Thymus (tissue), 11 donors: ENCODE measurements at regions not wholly inside any gene's neighbourhood (a gene's known extent, or its start where the extent isn't known, plus 50 kb on each side); places are given as distances from the start of the nearest gene placed in this dataset.
A peak's percentile ranks its signal among the peaks of the same experiment; 100 is the strongest.

Experiments used
- DNase-seq, 9 donors: peaks; one replicate each; pipeline ENCODE4 v3.0.0-alpha.2; 2013; ENCODE audit warnings: low spot score in 9 of 9, low read depth in 6 of 9, missing footprints in 1 of 9
- H3K27ac ChIP-seq, 2 donors: one replicate each; pipeline ENCODE4 v1.5.1; 2013; ENCODE audit warnings: control low read depth in 1 of 2, low read depth in 1 of 2, low read length in 1 of 2, mild to moderate bottlenecking in 1 of 2, moderate library complexity in 1 of 2
- H3K27me3 ChIP-seq, 2 donors: one replicate each; pipeline ENCODE4 v1.5.1; 2013; ENCODE audit warnings: low read length in 1 of 2; ENCODE audit not compliant: control insufficient read depth in 2 of 2, insufficient read depth in 1 of 2
- H3K36me3 ChIP-seq, 2 donors: one replicate each; pipeline ENCODE4 v1.5.1; 2013; ENCODE audit warnings: low read length in 1 of 2, mild to moderate bottlenecking in 1 of 2, moderate library complexity in 1 of 2; ENCODE audit not compliant: control insufficient read depth in 2 of 2, insufficient read depth in 2 of 2
- H3K4me1 ChIP-seq, 2 donors: one replicate each; pipeline ENCODE4 v1.5.1; 2013; ENCODE audit warnings: low read length in 2 of 2; ENCODE audit not compliant: control insufficient read depth in 2 of 2, insufficient read depth in 2 of 2
- H3K4me3 ChIP-seq, 2 donors: one replicate each; pipeline ENCODE4 v1.5.1; 2013; ENCODE audit warnings: low read length in 2 of 2, control low read depth in 1 of 2, mild to moderate bottlenecking in 1 of 2
- H3K9me3 ChIP-seq, 2 donors: one replicate each; pipeline ENCODE4 v1.5.1; 2013; ENCODE audit warnings: low read length in 1 of 2, mild to moderate bottlenecking in 1 of 2; ENCODE audit not compliant: control insufficient read depth in 2 of 2, insufficient read depth in 1 of 2
- WGBS: extraction: QIAGEN DNeasy Blood & Tissue Kit; methylation state at CpG from one replicate; pipeline ENCODE4 v1.1.7; 2013; 5-methylcytosine and 5-hydroxymethylcytosine counted together
- donor health status: healthy.

DNA sequence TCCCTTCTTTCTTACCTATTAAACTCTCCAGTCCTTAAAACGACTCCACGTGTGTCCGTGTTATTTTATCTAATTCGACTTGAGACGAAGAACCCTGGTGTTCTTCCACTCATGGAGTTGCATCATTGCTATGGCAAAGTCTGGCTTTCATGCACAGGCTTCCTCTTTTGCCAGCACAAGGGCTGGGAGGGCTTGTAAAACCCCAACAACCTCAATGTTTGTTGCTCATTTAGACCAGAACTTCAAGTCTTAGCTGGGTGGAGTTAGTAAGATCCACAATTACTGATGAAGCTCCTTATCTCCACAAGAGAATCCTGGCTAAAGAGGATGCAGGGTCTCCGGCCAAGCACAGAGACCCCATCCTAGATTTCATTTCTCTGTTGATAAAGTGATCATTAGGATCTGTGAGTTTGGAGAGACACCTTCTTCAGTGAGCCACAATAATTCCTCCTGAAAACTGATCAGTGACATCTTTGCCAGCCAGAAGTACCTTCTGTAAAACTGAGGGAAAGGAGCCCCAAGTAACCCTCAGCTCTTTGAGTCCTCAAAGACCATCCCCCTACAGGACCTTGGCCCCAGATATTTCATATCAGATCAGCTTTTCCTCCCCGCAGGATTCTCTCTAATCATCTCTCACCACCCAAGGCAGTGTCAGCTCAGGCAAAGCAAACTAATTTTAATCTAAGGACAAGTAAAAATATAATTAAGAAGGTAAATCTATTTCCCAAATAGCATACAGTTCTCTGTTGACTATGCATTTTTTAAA, 514.6 kb downstream of the FUT8 start:
- no peak overlapping the region for H3K4me3 ChIP-seq
- DNase-seq: peak in 1 of 9 donors; percentile 10
- WGBS: 86% methylated on average over 7 of the region's 7 CpGs
- peaks cover 0 to 5% of the 10 kb centered on the region in 2 donors for H3K9me3 ChIP-seq
- no peak overlapping the region for H3K27ac ChIP-seq
- H3K27me3 ChIP-seq: no peaks in the 10 kb centered on the region
- peaks cover 3 to 13% of the 10 kb centered on the region in 2 donors for H3K4me1 ChIP-seq
- H3K36me3 ChIP-seq: no peaks in the 10 kb centered on the region

- DNase-seq: peak in 7 of 9 donors; percentile 20 to 78 (median 37)
- peaks cover 3 to 13% of the 10 kb centered on the region in 2 donors for H3K4me1 ChIP-seq
- 28% methylated on average over 9 of the region's 9 CpGs for WGBS
- H3K4me3 ChIP-seq: no peak overlapping the region
- no peak overlapping the region for H3K27ac ChIP-seq
- H3K9me3 ChIP-seq: peaks cover 0 to 5% of the 10 kb centered on the region in 2 donors
- H3K27me3 ChIP-seq: no peaks in the 10 kb centered on the region
- H3K36me3 ChIP-seq: no peaks in the 10 kb centered on the region
These were observed 515.4 kb downstream of the FUT8 start for GRCh38 chr14:65927931-65928356.

- 98% methylated on average over 3 of the region's 3 CpGs for WGBS
- H3K4me1 ChIP-seq: peaks cover 3 to 13% of the 10 kb centered on the region in 2 donors
- H3K36me3 ChIP-seq: no peaks in the 10 kb centered on the region
- H3K4me3 ChIP-seq: no peak overlapping the region
- no peak for DNase-seq
- no peak overlapping the region for H3K27ac ChIP-seq
- peaks cover 0 to 5% of the 10 kb centered on the region in 2 donors for H3K9me3 ChIP-seq
- H3K27me3 ChIP-seq: no peaks in the 10 kb centered on the region
These were observed 516.5 kb downstream of the FUT8 start for GRCh38 chr14:65928995-65929394.

GRCh38 chr14:65933400-65934069, 521.0 kb downstream of the FUT8 start:
- Histone ChIP-seq H3K36me3 (no peaks in the 10 kb centered on the region), H3K4me3 (no peak overlapping the region), H3K27ac (no peak overlapping the region), H3K4me1 (peaks cover 0 to 10% of the 10 kb centered on the region in 2 donors), H3K9me3 (peaks cover 0 to 5% of the 10 kb centered on the region in 2 donors), H3K27me3 (no peaks in the 10 kb centered on the region)
- 95% methylated on average over 4 of the region's 4 CpGs for WGBS
- no peak for DNase-seq

DNA sequence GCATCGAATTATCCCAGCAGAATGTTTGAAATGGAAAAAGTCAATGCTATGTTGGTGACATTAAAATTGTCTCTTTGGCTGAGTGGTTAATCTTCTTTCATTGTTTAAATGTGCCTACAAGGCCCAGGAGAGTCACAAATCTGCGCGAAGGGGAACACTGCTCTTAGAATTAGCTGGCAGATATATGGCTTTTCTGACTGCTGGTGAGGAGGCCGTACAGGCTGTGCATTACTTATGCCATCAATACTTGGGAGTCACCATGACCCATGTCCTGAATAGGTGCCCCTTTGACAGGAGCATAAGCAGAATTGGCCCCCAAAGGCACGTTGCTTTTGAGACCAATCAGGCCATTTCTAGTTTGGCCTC, 521.5 kb downstream of the FUT8 start:
- WGBS: 96% methylated on average over 5 of the region's 5 CpGs

DNA sequence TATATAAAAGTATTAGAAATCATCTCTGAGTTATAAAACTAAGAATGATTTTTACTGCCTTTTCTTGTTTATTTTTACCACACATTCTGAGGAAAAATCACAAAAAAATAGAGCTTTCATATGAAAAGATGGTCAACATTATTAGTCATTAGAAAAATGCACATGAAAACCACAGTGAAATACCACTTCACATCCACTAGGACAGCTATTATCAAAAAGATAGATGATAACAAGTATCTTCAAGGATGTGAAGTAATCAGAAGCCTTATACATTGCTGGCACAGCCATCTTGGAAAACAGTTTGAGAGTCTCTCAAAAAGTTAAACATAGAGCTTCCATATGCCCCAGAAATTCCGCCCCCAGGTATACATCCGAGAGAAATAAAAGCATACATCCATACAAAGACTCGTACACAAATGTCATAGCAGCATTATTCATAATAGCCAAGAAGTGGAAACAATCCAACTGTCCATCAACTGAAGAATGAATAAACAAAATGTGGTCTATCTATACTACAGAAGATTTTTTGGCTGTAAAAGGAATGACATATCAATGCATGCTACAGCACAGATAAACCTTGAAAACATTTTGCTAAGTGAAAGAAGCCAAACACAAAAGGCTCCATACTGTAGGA, 523.9 kb downstream of the FUT8 start:
- no peaks in the 10 kb centered on the region for H3K9me3 ChIP-seq
- 98% methylated on average over 3 of the region's 3 CpGs for WGBS
- no peak for DNase-seq
- H3K27me3 ChIP-seq: no peaks in the 10 kb centered on the region
- H3K4me3 ChIP-seq: no peak overlapping the region
- H3K36me3 ChIP-seq: no peaks in the 10 kb centered on the region
- H3K4me1 ChIP-seq: peaks cover 0 to 9% of the 10 kb centered on the region in 2 donors
- no peak overlapping the region for H3K27ac ChIP-seq

More for the DNA sequence above, 521.5 kb downstream of the FUT8 start:
- no peak overlapping the region for H3K4me3 ChIP-seq
- no peaks in the 10 kb centered on the region for H3K36me3 ChIP-seq
- peaks cover 0 to 9% of the 10 kb centered on the region in 2 donors for H3K4me1 ChIP-seq
- peaks cover 0 to 5% of the 10 kb centered on the region in 2 donors for H3K9me3 ChIP-seq
- DNase-seq: no peak
- no peaks in the 10 kb centered on the region for H3K27me3 ChIP-seq
- no peak overlapping the region for H3K27ac ChIP-seq

DNA sequence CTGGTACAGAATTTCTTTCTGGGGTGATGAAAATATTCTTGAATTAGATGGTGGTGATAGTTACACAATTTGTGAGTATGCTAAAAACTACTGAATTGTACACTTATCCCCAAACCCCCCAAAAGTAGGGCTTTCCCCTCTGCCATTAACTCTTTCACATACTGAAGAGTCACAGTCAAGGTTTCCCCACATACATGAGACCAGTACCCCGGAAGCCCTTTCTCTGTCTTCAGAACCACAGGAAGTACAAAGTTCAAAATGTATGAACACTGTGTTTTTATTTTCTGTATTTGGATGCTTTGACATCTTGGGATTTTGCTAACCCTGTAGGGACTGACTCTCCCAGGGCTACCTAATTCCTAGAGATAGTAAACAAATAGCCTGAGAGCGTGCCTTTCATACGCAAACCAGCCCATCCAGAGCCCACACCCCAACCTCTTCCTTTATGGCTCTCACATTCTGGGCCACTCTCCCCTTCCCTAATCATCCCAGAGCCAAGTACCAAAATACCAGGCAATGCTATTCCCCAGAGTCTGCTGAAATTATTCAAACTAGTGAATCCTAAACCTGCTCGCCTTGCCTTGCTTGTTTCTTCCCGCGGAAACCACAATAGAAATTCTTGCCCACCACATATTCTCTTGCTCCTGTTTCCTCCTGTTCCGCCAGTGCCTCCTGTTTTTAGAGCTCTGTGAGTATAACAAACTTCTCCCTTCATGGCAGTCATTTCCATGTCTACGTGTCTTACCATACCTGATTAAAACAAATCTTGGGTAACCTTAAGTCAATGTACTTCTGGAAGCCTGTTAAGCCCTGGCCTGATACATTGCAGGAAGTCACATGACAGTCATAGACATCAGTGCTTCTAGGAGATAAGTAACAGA, 524.8 kb downstream of the FUT8 start:
- Histone ChIP-seq H3K9me3 (no peaks in the 10 kb centered on the region), H3K4me1 (peaks cover 0 to 9% of the 10 kb centered on the region in 2 donors), H3K27ac (no peak overlapping the region), H3K27me3 (no peaks in the 10 kb centered on the region), H3K36me3 (no peaks in the 10 kb centered on the region), H3K4me3 (no peak overlapping the region)
- 51% methylated on average over 8 of the region's 8 CpGs for WGBS
- DNase-seq: peak in 5 of 9 donors; percentile 10 to 60 (median 25)

- Histone ChIP-seq H3K9me3 (no peaks in the 10 kb centered on the region), H3K4me1 (peaks cover 0 to 9% of the 10 kb centered on the region in 2 donors), H3K27ac (no peak overlapping the region), H3K4me3 (no peak overlapping the region), H3K27me3 (no peaks in the 10 kb centered on the region), H3K36me3 (no peaks in the 10 kb centered on the region)
- no peak for DNase-seq
These were observed 525.4 kb downstream of the FUT8 start for GRCh38 chr14:65937960-65938316.
